ENCODE measurements at regions not wholly inside any gene's neighbourhood (a gene's known extent, or its start where the extent isn't known, plus 50 kb on each side); places are given as distances from the start of the nearest gene placed in this dataset.

DNA sequence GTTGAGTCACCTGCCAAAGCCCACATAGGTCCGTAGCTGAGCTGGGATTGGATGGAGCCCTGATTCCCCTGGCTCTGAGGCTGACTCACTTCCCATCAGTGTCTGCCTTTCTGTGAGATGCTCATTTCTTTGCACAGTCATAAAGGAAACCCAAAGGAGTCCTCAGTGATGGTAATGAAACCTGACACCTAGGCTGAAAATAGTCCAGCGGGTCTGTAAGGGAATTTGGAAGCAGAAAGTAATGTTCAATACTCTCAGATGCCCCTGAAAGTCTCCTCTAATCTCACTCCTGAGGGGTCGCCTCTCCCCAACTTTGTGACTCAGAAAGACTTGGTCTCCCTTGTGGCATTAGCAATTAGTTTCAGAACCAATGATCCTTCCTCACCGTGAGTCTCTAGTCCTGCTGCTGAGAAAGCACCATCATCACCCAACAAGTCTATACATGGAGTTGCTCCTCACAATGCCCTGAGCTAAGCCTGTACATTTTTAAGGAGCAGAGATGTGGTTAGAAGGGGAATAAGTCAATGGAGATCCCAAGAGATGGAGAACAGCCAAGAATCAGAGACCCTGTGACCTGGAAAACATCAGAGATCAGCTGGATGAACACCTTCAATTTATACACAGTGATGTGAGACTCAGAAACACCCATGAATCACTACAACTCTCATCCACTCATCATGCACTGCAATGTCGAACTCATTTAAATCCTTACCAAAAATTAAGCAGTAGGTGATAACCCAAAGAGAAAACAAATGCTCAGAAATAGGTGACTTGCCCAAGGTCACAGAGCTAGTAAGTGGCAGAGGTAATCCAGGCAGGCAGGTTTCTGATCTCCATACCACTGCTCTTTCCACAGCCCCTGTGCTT is 219.0 kb upstream of the CPEB2 start:
- no peak for DNase-seq (ENCODE audit: low read depth in 1 of 2, low spot score in 2 of 2)
- Histone ChIP-seq H2BK20ac (ENCODE audit: low read length) (no peak overlapping the region), H4K8ac (ENCODE audit: extremely low read depth, insufficient read depth, low read length) (no peak overlapping the region), H2BK12ac (ENCODE audit: low read depth, low read length) (no peak overlapping the region), H3K79me1 (ENCODE audit: low read depth, low read length) (no peaks in the 10 kb centered on the region), H3K27ac (ENCODE audit: low read depth, low read length) (no peak overlapping the region), H3K4me2 (ENCODE audit: insufficient read depth in 1 of 2, low read depth in 2 of 2, low read length in 2 of 2) (no peak overlapping the region), H2AFZ (ENCODE audit: low read length) (no peak overlapping the region), H3K9ac (replicated peaks in 1 of 4; ENCODE audit: extremely low read depth in 1 of 4, low read depth in 3 of 4, low read length in 3 of 4) (no peak overlapping the region), H3K4me3 (ENCODE audit: extremely low read depth in 1 of 4, insufficient read depth in 2 of 4, low read depth in 3 of 4, low read length in 4 of 4) (no peak overlapping the region), H4K91ac (replicated peaks; ENCODE audit: insufficient read length, low read length) (no peak overlapping the region), H2BK15ac (ENCODE audit: low read length) (no peak overlapping the region), H3K79me2 (ENCODE audit: control insufficient read depth in 1 of 2, insufficient read depth in 2 of 2, low read length in 2 of 2) (no peaks in the 10 kb centered on the region), H2BK120ac (replicated peaks; ENCODE audit: low read depth, low read length) (no peak overlapping the region), H3K36me3 (ENCODE audit: control insufficient read depth in 2 of 4, insufficient read depth in 4 of 4, low read length in 3 of 4) (no peaks in the 10 kb centered on the region), H3K4ac (replicated peaks; ENCODE audit: insufficient read length, low read depth, low read length) (no peak overlapping the region), H3K56ac (replicated peaks; ENCODE audit: insufficient read length, low read depth, low read length) (no peak overlapping the region), H3K14ac (ENCODE audit: insufficient read length) (no peak overlapping the region), H3K23ac (ENCODE audit: insufficient read length) (no peak overlapping the region), H3K18ac (ENCODE audit: extremely low read depth, low read length) (no peak overlapping the region), H3K9me3 (ENCODE audit: insufficient read depth in 2 of 2, low read depth in 1 of 2, low read length in 1 of 2) (peaks cover 0 to 7% of the 10 kb centered on the region in 2 experiments; a peak in 1 of 4 replicates), H2BK5ac (ENCODE audit: low read depth, low read length) (no peak overlapping the region), H4K20me1 (replicated peaks in 1 of 2; ENCODE audit: control insufficient read depth in 1 of 2, insufficient read depth in 2 of 2, low read length in 2 of 2) (no peaks in the 10 kb centered on the region), H4K5ac (ENCODE audit: insufficient read length, low read depth, low read length) (no peak overlapping the region), H3K27me3 (replicated peaks in 1 of 4; ENCODE audit: control insufficient read depth in 3 of 4, extremely low read depth in 1 of 4, insufficient read depth in 3 of 4, low read length in 3 of 4) (no peaks in the 10 kb centered on the region), H3K23me2 (ENCODE audit: low read depth, low read length) (no peaks in the 10 kb centered on the region; the same call in 1 of the 2 replicates), H2AK5ac (ENCODE audit: low read depth, low read length) (no peak overlapping the region), H3K4me1 (replicated peaks in 1 of 4; ENCODE audit: control insufficient read depth in 3 of 4, insufficient read depth in 4 of 4, low read length in 3 of 4) (no peaks in the 10 kb centered on the region; a peak in 1 of 7 replicates)
- TF ChIP-seq SIX5 (IDR thresholded peaks at IDR 0.05; ENCODE audit: low read depth, low read length) (no peak), NANOG (IDR thresholded peaks at IDR 0.05; ENCODE audit: insufficient read depth, low read depth, low read length, poor library complexity, severe bottlenecking) (no peak), CTBP2 (IDR thresholded peaks at IDR 0.05; ENCODE audit: borderline replicate concordance, insufficient read depth, insufficient read length, low read length) (no peak)
- no peak for FAIRE-seq
- ChIA-PET CTCF (ENCODE audit: partially characterized antibody) (interaction anchor here (0.6 kb wide), 2 partner anchors 212 to 547 kb away, joined by 3 read pairs; no protein-coding TSS in a partner anchor), POLR2A (ENCODE audit: partially characterized antibody) (no interaction called here)
- 73% methylated on average over 5 of the region's 5 CpGs; no CpG with 5 or more reads in 1 of the 2 experiments for WGBS, 2 experiments (ENCODE audit: extremely low coverage in 1 of 2, insufficient coverage in 1 of 2, insufficient read length in 1 of 2, insufficient replicate concordance in 2 of 2, low coverage in 1 of 2, low lambda C conversion rate in 2 of 2, missing lambda C conversion rate in 1 of 2)

All from H1 (cell line).